A673 (cell line): ENCODE measurements at regions not wholly inside any gene's neighbourhood (a gene's known extent, or its start where the extent isn't known, plus 50 kb on each side); places are given as distances from the start of the nearest gene placed in this dataset.

ENCODE experiments used
- CTCF ChIP-seq: fragments of 300-800, 200-600 bp; sonication (generic); conservative IDR thresholded peaks from 2 replicates; pipeline ENCODE4 v1.5.1; 2017; ENCODE audit warnings: low read depth, mild to moderate bottlenecking, antibody characterized with exemption, low read length, moderate library complexity, mixed read lengths
- EZH2 ChIP-seq: fragments of 200-600 bp; sonication (generic); IDR thresholded peaks from 2 replicates; pipeline ENCODE4 v1.6.1; 2017; ENCODE audit warnings: borderline replicate concordance, low read depth, mild to moderate bottlenecking, mixed read lengths, antibody characterized with exemption, low read length; ENCODE audit not compliant: poor library complexity, severe bottlenecking

DNA sequence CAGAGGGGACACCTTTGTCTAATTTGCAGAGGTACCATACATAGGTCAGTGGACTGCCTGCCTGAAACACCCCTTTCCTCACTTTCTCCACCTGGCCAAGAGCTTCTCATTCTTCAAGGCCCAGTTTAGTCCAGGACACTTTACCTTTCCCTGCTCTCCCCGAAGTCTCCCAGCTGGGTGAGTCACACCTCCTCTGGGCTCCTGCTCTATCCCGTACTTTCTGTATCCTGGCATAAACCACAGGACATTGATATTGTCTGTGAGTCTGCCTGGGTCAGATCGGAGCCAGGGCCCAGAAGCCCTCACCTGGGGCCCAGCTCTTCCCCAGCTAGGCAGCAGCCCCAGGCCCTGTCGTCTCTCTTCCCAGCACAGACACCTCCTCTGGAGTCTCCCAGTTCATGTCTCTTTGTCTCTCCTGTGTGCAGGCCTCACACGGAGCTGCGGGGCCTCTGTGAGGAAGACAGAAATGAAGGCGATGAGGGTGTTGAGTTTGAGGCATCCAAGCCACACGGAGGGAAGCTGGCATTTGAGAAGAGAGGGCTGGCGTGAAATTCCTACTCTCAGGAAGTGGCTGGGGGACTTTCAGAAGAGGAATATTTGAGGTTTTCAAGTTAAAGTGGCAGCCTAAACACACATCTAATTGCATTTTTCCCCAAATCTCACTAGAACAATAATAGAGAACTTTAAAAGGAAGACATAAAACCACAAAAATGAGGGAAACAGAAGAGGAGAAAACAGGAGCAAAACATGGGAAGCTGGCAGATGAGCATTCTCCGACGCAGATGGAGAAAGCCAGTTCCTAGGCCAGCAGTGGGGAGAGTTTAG lies 79.6 kb upstream of the LAPTM4A start:
- TF ChIP-seq EZH2 = no peak
- no peak for TF ChIP-seq CTCF
